ENCODE measurements at regions not wholly inside any gene's neighbourhood (a gene's known extent, or its start where the extent isn't known, plus 50 kb on each side); places are given as distances from the start of the nearest gene placed in this dataset.

DNA sequence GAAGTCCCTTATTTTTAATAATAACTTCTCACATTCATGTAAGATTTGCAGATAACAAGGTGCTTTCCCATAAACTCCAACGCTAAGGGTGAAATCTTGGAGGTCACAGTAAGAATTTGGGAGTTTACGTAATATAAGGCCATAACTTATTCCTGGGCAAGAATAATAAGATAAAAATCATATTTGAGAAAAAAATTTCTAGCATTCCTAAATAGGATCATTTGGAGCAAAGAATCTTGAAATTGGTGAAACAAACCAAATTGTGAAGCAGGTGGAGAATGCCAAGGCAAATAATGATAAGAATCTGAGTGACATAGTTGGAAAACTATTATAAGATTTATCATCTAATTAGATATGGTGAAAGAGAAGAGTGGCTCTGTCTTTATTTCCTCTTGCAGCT, 50.4 kb upstream of the FGF16 start:
- TF ChIP-seq, protein P1, sequence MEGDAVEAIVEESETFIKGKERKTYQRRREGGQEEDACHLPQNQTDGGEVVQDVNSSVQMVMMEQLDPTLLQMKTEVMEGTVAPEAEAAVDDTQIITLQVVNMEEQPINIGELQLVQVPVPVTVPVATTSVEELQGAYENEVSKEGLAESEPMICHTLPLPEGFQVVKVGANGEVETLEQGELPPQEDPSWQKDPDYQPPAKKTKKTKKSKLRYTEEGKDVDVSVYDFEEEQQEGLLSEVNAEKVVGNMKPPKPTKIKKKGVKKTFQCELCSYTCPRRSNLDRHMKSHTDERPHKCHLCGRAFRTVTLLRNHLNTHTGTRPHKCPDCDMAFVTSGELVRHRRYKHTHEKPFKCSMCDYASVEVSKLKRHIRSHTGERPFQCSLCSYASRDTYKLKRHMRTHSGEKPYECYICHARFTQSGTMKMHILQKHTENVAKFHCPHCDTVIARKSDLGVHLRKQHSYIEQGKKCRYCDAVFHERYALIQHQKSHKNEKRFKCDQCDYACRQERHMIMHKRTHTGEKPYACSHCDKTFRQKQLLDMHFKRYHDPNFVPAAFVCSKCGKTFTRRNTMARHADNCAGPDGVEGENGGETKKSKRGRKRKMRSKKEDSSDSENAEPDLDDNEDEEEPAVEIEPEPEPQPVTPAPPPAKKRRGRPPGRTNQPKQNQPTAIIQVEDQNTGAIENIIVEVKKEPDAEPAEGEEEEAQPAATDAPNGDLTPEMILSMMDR (conservative IDR thresholded peaks at IDR 0.05 in 1 of 2, IDR thresholded peaks at IDR 0.05 in 1 of 2; ENCODE audit: extremely low read depth in 1 of 2, insufficient read depth in 1 of 2, low read depth in 1 of 2, low read length in 2 of 2): no peak
- TF ChIP-seq EZH2 (IDR thresholded peaks at IDR 0.05; ENCODE audit: borderline replicate concordance, low read length): no peak

Data from mammary epithelial cell (primary cell).